Lung microvascular endothelial cell (primary cell): ENCODE measurements at regions not wholly inside any gene's neighbourhood (a gene's known extent, or its start where the extent isn't known, plus 50 kb on each side); places are given as distances from the start of the nearest gene placed in this dataset.
"Not testable (repeated sequence)": the region's sequence is repeated elsewhere in the genome, so short reads cannot be mapped to it uniquely, and the experiment has no call there.

Experiments
- DNase-seq, 2 donors: peaks; one replicate each; pipeline versions ENCODE4 v3.0.0 to v3.0.0-alpha.2; 2010; ENCODE audit warnings: low read depth in 2 of 2

GRCh38 chr14:106294324-106294723, 767.9 kb downstream of the TMEM121 start:
- no peak for DNase-seq

- DNase-seq = not testable (repeated sequence)
These were observed 774.6 kb downstream of the TMEM121 start for GRCh38 chr14:106300951-106301510.

GRCh38 chr14:106301609-106302008, 775.2 kb downstream of the TMEM121 start:
- not testable (repeated sequence) for DNase-seq

GRCh38 chr14:106302661-106303060, 776.3 kb downstream of the TMEM121 start:
- no peak for DNase-seq

GRCh38 chr14:106304271-106304670, 777.9 kb downstream of the TMEM121 start:
- no peak for DNase-seq

GRCh38 chr14:106308839-106309389, 782.5 kb downstream of the TMEM121 start:
- DNase-seq = peak; percentile 11 to 12

GRCh38 chr14:106309423-106309822, 783.0 kb downstream of the TMEM121 start:
- no peak for DNase-seq

GRCh38 chr14:106315436-106315835, 789.1 kb downstream of the TMEM121 start:
- DNase-seq = no peak

GRCh38 chr14:106317593-106317992, 791.2 kb downstream of the TMEM121 start:
- no peak for DNase-seq

GRCh38 chr14:106318700-106319099, 792.3 kb downstream of the TMEM121 start:
- DNase-seq = no peak

GRCh38 chr14:106323970-106324369, 797.6 kb downstream of the TMEM121 start:
- not testable (repeated sequence) for DNase-seq

- no peak for DNase-seq
These were observed 800.9 kb downstream of the TMEM121 start for GRCh38 chr14:106327234-106327633.

GRCh38 chr14:106327702-106328353, 801.4 kb downstream of the TMEM121 start:
- DNase-seq = not testable (repeated sequence)

- DNase-seq = not testable (repeated sequence)
These were observed 802.9 kb downstream of the TMEM121 start for GRCh38 chr14:106329243-106329642.

- DNase-seq = not testable (repeated sequence)
These were observed 803.8 kb downstream of the TMEM121 start for GRCh38 chr14:106329987-106330774.

GRCh38 chr14:106334428-106335109, 808.2 kb downstream of the TMEM121 start:
- not testable (repeated sequence) for DNase-seq

- DNase-seq = not testable (repeated sequence)
These were observed 808.7 kb downstream of the TMEM121 start for GRCh38 chr14:106335110-106335429.

GRCh38 chr14:106338775-106339174, 812.4 kb downstream of the TMEM121 start:
- not testable (repeated sequence) for DNase-seq

GRCh38 chr14:106340658-106341057, 814.3 kb downstream of the TMEM121 start:
- not testable (repeated sequence) for DNase-seq

GRCh38 chr14:106341161-106341560, 814.8 kb downstream of the TMEM121 start:
- not testable (repeated sequence) for DNase-seq

GRCh38 chr14:106343626-106344025, 817.2 kb downstream of the TMEM121 start:
- no peak for DNase-seq
